IMR-90 (cell line): ENCODE measurements at regions not wholly inside any gene's neighbourhood (a gene's known extent, or its start where the extent isn't known, plus 50 kb on each side); places are given as distances from the start of the nearest gene placed in this dataset.

ENCODE experiments used
- CEBPB ChIP-seq: IDR thresholded peaks from 2 replicates; pipeline ENCODE4 v1.6.1; 2012; ENCODE audit warnings: low read depth, low read length, improper control_type of control experiment
- POLR2A ChIP-seq: IDR thresholded peaks from 2 replicates; pipeline ENCODE4 v1.6.1; 2012; ENCODE audit warnings: mild to moderate bottlenecking, low read depth, low read length
- TF ChIP-seq, protein P1 (sequence below): conservative IDR thresholded peaks from 2 replicates; pipeline ENCODE4 v1.5.1; 2012; ENCODE audit warnings: mild to moderate bottlenecking, low read depth, low read length, improper control_type of control experiment

DNA sequence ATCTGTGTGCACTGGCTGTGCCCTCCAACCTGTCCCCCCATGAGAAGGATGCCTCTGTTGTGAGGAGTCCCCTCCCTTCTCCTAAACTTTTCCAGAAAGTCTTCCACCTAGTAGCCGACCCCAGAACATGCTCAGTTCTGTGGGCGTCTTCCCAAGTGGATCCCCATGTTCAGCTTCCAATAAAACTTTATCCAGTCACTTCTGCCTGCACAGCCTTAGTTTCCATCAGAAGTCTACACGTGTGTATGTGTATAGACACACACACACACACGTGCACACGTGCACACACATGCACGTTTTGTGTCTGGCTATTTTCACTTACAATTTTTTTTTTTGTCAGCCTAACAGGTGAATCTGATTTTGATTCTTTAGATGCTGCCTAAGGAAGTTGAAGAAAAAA is 115.1 kb downstream of the RTP5 start:
- TF ChIP-seq POLR2A, result no peak
- TF ChIP-seq CEBPB, result no peak
- TF ChIP-seq, protein P1, sequence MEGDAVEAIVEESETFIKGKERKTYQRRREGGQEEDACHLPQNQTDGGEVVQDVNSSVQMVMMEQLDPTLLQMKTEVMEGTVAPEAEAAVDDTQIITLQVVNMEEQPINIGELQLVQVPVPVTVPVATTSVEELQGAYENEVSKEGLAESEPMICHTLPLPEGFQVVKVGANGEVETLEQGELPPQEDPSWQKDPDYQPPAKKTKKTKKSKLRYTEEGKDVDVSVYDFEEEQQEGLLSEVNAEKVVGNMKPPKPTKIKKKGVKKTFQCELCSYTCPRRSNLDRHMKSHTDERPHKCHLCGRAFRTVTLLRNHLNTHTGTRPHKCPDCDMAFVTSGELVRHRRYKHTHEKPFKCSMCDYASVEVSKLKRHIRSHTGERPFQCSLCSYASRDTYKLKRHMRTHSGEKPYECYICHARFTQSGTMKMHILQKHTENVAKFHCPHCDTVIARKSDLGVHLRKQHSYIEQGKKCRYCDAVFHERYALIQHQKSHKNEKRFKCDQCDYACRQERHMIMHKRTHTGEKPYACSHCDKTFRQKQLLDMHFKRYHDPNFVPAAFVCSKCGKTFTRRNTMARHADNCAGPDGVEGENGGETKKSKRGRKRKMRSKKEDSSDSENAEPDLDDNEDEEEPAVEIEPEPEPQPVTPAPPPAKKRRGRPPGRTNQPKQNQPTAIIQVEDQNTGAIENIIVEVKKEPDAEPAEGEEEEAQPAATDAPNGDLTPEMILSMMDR, result no peak
